Limb (tissue), 2 donors: ENCODE measurements at regions not wholly inside any gene's neighbourhood (a gene's known extent, or its start where the extent isn't known, plus 50 kb on each side); places are given as distances from the start of the nearest gene placed in this dataset.
A peak's percentile ranks its signal among the peaks of the same experiment; 100 is the strongest.

ENCODE experiments used
- DNase-seq, 2 donors: peaks; one replicate each; pipeline ENCODE4 v3.0.0-alpha.2; 2016; ENCODE audit errors: extremely low spot score in 2 of 2

DNA sequence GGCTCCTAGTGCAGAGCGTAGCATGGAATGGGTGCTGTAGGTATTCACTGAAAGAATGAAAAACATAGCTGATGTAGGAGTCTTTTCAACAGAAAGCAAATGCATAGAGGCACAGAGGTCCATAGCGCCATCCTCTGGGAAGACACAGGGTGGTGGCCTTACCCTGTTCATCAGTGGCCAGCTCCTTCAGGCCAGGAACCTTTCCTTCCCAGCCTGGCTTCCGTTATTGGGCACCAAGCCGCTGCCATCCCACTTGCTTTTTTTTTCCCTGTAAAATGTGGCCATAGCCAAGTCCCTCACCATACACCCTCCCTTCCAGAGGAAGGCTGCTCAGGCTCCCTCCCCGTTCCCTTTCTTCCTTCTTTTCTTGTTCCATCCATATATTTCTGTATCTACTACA is 118.1 kb downstream of the ZNF621 start:
- no peak for DNase-seq

DNA sequence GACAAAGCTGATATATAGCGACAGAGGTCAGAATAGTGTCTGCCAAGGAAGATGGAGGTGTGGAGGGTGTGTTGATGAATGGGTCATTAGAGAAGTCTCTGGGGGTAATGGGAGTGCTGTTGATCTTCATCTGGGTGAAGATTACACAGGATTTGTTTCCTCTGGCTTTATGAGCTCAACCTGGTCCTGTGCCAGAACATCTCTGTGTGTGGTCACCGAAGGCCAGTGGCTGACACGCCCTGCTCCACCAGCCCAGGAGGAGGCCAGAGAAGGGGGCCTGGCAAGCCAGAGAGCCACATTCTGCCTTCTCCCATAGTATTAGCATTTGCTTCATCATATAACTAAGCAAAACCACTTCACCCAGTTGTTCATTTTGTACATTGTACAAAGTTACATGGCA is 121.1 kb downstream of the ZNF621 start:
- DNase-seq, result peak in 1 of 2 donors; percentile 43

DNA sequence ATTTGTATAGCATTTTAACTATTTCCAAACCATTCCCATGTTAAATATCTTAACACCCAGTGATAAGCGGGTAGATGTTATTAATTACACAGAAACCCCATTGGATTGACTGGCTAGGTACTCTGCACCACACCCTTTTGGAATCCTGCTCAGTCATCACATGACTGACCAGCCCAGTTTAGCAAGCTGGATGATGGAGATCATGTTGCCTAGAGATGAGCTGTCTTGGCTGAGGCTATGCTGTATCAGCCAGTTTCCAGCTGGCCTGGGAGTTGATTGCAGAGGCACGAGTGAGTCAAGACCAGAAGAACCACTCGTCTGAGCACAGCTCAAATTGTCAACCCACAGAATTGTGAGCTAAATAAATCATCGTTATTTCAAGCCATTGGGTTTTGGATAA is 124.6 kb downstream of the ZNF621 start:
- no peak for DNase-seq

DNA sequence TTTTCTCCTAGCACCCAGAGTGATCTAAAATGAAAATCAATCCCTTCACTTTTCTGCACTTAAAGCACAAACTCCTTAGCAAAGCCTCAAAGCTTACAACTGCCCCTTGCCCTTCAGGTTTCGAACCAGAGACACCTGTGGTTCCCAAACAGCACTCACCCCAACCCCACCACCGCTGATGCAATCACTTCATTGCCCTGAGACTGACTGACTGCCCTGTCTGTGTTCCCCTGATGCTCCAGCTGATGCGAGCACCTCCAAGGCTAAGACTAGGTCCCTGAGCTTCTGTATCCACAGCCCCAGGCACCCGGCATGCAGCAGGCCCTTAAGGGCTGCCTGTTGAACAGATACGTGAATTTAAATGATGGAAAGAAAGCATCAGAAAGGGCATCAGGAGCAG is 127.3 kb downstream of the ZNF621 start:
- no peak for DNase-seq

DNA sequence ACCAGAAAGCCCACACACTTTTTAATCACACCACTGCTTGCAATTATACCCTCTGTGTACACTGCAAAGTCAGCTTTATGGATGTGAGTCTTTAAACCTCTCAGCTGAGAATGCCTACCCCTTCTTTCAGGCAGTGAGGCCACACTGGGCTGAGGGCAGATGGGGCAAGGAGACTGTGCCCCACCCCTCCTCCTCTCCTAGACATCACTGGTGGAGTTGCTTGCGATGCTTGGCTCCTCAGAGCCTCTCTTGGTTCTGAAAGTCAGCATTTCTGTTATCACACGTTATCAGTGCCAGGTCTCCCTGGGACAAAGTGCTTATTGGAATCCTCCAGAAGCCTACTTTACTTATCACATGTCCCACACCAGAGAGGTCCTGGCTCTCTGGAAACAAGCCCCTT is 128.2 kb downstream of the ZNF621 start:
- no peak for DNase-seq

DNA sequence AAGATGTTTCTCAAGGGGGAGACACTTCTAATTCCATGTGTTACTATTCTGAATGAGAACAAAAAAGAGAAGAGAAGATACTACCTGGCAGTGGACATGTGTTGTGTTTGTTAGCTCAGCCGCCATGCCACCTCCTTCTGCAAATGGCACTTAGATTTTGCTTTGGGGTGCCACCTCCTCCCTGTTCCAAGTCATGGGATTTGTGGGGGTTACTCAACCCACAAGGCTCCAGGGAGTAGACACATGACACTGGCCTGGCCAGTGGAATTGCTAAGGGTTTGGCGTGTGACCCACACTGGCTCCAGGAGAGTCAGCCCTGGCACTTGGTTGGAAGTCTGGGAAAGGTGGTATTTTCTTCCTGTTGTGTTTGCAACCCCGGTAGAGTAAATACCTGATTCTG is 129.1 kb downstream of the ZNF621 start:
- no peak for DNase-seq

DNA sequence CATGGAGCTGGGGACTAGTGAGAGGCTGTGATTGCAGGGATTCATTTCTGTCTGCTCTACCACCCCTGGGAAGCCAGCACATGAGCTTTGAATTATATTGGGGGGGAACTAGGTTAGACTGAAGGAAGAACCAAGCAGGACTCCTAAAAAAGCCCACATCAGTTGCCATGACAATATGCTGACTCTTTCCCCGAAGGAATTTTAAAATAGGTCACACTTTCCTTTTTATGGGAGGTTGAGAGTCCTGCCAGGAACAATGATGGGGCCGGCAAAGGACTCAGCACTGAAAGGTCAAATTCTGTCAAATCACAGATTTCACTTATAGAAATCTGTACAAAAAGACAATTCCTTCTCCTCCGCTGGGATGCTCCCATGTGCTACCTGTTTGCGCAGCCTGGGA is 130.8 kb downstream of the ZNF621 start:
- DNase-seq, result no peak

DNA sequence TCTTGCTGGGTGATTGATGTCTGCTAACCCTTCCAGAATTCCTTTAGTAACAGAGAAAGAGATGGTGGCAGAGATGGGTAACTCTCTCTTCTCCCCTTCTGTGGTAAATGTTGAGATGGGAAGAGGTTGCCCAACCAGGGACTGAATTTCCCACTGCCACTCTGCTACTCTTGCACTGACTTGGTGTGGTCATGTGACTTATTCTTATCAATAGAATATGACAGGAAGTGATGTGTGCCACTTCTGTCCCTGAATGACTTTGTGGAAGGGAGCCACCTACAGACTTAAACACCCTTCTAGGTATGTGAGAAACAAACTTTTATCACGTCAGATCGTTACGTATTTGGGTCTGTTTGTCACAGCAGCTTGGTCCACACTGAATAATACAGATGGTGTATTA is 132.9 kb downstream of the ZNF621 start:
- no peak for DNase-seq

DNA sequence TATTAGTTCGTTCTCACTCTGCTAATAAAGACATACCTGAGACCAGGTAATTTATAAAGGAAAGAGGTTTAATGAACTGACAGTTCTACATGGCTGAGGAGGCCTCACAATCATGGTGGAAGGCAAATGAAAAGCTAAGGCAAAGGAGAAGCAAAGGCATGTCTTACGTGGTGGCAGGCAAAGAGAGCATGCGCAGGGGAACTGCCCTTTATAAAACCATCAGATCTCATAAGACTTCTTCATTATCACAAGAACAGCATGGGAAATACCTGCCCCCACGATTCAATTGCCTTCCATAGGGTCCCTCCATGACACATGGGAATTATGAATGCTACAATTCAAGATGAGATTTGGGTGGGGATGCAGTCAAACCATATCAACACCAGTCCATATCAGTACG is 133.5 kb downstream of the ZNF621 start:
- DNase-seq, result no peak

DNA sequence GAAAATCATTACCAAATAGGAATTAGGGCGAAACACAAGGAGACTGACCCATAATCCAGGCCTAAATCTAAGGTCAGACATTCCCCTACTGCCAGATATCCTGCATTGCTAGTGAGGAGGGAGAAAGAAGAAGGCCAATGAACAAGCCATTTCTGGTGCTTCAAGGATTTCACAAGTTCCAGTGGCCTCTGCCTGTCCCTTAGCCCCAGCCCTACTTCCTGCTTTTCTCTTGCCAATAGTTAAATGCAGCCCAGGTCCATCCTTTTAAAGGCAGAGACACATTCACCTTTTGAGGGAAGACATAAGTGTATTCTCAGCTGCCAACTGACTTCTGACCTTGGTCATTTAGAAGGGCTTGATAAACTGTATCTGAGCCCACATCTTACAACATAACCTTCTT is 135.8 kb downstream of the ZNF621 start:
- no peak for DNase-seq

DNA sequence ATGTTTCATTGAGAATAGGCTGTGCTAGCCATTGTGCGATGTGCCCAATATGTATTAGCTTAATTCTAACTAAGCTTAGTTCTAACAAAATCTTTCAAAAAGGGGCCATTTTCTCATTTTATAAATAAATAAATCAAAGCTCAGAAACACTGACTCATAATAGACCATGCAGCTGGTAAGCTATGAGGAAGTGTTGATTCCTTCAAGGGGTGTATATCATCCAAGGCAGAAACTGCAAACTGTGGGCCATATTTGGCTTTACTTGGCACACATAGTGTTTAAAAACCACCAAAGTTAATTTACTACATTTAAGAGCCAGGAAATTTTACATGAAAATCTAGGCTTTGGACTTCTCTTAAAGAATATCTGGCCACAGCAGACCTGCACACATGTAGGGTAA is 136.5 kb downstream of the ZNF621 start:
- no peak for DNase-seq

DNA sequence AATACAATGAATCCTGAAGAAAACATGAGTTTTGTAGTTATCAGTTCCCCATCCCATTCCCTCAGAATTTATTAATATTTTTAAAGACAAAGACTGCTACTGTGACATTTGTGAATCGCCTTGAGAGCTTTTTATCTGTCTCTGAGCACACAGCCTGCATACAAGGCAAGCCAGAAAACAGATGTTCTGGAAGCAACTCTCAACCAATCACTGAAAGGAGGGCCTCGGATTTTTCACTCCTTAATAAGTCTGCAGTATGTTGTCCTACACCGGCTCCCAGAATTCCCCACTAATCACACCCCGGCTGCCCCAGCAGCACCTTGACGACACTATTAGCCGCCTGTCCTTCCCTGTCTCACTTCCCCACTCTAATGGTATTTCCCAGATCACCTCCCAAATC is 138.5 kb downstream of the ZNF621 start:
- peak in 1 of 2 donors; percentile 35 for DNase-seq

DNA sequence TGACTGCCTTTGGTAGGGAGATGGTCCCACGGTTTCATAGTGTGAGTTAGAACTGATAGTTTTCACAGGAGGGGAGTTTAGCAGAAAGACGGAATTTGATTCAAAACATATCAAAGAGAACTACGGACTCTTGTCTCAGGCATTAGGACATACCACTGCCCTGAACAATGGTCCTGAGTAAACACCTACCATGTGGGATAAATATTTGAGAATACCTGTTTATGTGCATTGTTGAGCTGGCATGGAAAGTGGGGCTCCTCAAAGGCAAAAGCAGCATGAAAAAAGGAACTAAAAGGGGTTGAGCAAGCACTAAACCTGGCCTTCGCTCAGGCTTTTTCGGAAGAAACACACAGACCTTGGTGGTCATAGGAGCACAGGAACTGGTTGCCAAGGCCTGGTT is 144.4 kb downstream of the ZNF621 start:
- no peak for DNase-seq

DNA sequence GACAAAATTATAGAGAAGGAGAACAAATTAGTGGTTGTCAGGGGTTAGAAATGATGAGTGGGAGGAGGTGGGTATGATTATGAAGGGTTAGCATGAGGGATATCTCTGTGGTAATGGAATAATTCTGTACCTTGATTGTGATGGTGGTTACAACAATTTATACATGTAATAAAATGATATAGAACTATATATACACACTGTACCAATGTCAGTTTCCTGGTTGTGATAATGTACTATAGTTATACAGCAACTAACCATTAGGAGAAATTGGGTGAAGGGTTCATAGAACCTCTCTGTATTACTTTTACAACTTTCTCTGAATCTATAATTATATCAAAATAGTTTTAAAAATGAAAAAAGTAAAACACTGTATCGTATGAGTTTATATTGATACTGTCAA is 148.1 kb downstream of the ZNF621 start:
- DNase-seq, result no peak

DNA sequence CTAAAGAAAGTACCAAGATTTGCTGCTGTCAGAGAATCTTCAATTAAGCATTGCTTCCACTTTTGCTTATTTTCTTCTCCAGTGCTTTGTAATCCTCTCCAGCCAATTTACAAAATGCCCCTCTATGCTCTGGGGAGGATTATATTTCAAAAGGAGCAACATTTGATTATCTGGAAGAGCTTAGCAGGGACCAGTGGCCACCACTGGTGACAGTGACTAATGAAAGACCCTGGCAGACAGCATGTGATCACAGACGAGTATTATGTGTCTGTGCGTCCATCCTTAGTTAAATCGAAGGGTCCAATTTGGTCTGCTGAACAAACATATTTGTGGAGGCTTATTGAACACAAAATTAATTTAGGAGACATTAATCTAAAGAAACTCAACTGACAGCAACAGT is 152.6 kb downstream of the ZNF621 start:
- no peak for DNase-seq

DNA sequence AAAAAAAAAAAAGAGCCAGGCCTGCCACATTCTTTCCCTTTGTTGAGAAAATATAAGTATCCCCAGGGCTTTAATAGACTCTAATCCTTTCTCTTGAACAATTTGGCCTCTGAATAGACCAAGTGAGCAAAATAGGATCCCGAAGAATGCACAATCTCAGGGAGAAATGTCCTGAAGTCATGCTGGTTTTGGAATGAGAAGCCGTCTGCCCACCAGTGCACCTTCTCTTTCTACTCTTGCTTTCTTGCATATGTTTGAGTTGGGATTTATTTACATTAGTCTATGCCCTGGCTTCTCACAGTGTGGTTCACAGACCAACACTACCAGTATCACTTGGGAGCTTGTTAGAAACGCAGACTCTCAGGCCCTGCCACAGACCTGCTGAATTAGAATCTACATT is 153.0 kb downstream of the ZNF621 start:
- DNase-seq, result no peak

DNA sequence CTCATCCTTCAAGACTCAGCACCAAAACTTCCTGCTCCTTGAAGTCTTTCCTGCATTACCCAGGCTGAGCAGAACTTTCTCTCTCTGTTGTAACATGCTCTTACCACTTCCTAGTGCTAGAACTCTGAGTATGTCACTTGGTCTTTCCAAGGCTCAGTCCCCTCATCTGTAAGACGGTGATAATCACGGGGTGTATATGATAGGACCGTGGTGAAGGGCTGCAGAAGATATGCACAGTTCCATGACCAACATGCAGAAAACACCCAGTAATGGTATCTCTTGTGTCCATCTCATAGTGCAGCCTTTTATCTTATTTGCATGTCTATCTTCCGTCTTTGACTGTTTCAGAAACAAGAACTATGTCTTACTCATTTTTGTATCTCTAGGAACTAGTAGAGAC is 154.5 kb downstream of the ZNF621 start:
- DNase-seq, result no peak

DNA sequence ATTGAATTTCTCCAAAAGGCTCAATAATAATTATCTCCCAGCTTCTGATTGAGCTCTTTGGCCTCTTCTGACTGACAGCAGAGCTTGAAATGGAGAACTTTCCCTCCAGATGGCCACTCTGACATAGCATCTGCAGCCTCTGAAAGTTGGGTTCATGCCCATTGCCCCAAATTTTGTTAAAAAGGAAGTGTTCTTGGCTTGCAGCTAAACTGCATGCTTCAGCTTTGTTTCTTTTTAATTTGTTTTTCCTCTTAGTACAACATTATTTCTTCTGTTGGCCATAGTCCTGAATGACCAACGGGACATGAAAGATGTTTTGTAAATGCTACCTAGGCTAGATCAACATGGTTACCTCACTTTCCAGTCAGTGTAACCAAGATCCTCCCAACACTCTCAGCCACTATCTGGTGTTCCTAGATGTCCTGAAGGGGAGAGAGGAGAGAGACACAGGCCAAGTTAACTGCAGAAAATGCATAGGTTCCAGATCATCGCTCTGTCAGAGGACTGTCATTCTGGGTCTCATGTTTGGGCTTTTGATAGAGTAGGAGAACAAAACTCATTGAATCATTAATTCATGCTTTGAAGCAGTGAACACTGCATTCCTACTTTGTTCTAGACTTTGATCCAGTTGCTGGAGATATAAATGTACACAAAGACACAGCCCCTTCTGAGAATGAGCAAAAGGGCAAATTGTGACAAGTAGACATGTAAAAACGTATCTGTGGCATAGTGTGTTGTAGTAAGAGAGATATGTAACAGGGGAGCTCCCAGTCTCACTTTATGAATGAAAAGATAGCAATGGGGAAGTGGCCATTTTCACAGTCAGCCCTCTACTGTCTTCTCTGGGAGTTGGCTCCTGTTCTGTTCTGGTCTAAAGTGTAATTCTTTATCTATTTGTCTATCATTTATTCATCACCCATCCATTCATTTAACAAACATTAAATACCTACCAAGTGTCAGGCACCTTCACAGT is 156.2 kb downstream of the ZNF621 start:
- no peak for DNase-seq

DNA sequence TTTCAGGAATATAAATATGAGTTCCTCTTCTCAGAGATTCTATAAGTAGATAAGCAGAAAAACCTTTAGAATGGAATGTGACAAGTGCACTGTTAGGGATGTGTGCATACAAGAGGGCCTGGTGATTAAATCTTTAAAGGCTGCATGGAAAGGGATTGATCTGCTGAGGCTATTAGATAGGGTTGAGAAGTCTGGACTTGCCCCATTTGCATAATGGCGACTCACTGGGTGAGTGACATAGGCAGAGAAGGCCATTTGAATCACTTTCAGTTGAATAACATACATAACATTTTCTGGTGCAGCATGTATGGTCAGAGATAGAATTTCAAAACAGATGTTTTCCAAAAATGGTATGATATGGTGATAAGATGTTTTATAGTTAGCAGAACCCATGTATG is 156.9 kb downstream of the ZNF621 start:
- DNase-seq, result no peak

DNA sequence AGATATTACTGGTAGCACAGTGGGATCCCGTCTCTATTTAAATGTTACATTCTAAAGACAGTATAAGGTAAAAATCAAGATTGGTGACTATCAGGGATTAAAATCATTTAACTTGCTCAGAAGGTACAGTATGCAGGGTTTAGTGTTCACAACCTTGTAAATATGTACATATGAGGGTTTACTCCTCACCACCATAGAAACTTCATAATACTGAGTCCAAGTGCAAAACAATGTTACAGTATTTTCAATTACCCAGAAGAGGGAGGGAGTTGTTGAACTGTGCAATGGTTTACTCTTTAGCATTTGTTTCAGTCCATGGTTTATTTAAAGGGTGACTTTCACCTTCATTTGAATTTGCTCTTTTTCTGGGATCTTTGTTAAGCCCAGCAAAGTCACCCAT is 165.1 kb downstream of the ZNF621 start:
- DNase-seq, result no peak

DNA sequence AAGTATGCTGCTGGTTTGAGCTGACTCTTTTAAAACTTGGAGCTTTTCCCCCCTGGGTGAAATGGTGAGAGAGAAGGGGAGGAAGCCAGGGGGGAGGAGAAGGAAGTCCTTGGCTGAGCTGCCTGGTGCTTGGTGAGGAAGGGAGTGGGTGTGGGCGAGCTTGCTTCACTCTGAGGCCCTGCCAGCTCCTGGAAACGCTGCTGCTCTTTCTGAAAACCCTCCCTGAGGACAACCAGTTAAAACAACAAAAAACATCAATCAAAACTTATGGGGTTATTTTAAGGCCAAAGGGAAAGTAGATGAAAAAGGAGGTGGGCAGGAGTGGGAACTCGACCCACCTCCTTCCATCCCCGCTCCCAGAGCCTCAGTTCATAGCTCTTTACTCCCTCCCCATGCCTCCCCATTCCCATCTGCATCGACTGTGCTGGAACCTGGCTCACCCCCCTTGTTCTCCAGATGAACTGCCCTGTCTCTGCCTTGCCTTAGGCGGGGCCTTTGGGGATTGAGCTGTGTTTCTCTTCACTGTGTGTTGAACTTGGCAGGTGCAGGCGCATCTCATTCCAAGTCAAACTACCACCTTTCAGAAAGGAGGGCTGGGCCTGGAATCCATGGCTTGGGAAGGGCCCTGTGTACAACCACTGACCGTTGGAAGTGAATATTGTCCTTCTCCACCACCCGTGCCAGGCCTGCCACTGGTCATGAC is 166.1 kb downstream of the ZNF621 start:
- peak; percentile 63 to 73 for DNase-seq

DNA sequence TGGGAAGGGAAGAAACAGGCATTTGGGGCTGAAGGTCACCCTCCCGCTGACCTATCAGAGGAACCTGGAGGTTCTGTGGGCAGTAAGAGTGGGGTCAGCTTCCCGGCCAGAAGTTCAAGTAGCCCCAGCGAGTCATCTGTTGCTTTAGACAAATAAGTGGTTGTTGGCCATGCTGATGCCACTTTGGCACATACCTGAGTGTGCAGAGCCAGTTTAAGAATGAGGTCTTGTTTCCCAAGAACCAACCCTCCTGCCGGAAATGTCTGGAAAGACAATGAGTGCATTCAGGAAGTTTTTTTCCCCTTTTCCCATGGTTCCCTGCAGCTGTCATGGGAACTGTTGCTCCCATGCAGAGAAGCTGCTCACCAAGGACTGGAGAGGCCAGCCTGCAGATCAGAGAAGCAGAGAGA is 166.7 kb downstream of the ZNF621 start:
- DNase-seq, result peak in 1 of 2 donors; percentile 32

DNA sequence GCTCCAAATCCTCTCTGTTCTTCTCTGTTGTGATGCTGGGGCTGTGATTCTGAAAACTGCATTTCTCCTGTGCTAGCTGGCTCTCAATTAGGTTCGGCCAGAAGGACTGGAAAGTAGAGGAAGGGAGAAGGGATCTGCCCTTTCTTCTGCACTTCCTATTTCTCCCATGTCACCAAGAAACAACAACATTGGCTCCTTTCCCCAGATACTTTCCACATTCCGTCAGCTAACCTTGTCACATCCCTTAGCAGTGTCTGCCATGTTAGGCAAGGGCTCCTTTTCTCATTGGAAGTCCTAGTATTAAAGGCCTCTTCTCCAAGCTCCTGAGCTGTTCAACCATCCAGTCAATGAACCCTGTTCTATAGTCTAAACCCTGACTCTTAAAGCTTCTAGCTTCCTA is 171.1 kb downstream of the ZNF621 start:
- no peak for DNase-seq
